HepG2 (cell line): ENCODE measurements at regions not wholly inside any gene's neighbourhood (a gene's known extent, or its start where the extent isn't known, plus 50 kb on each side); places are given as distances from the start of the nearest gene placed in this dataset.

Experiments used
- HIC2 ChIP-seq: sonication (generic); formaldehyde crosslinking; IDR thresholded peaks from 2 replicates; pipeline ENCODE4 v1.9.0; 2022; ENCODE audit warnings: low read depth, missing genetic modification reagents
- HNRNPUL1 ChIP-seq: fragments of 200-400 bp; formaldehyde crosslinking; IDR thresholded peaks from 2 replicates; pipeline ENCODE4 v1.6.1; 2017; ENCODE audit warnings: low read depth, mild to moderate bottlenecking, low read length, moderate library complexity
- RBAK ChIP-seq: sonication (generic); formaldehyde crosslinking; IDR thresholded peaks from 2 replicates; pipeline ENCODE4 v1.5.1; 2020; ENCODE audit warnings: mild to moderate bottlenecking, missing genetic modification reagents
- SKIL ChIP-seq: sonication (generic); formaldehyde crosslinking; IDR thresholded peaks from 2 replicates; pipeline ENCODE4 v1.8.0; 2022; ENCODE audit warnings: missing genetic modification reagents, mild to moderate bottlenecking, moderate library complexity, borderline replicate concordance
- XBP1 ChIP-seq: sonication (generic); formaldehyde crosslinking; IDR thresholded peaks from 2 replicates; pipeline ENCODE4 v1.5.0; 2020; ENCODE audit warnings: missing genetic modification reagents
- YEATS2 ChIP-seq: sonication (generic); formaldehyde crosslinking; IDR thresholded peaks from 2 replicates; pipeline ENCODE4 v1.4.0; 2020; ENCODE audit warnings: missing genetic modification reagents, borderline replicate concordance
- ZBTB37 ChIP-seq: sonication (generic); formaldehyde crosslinking; IDR thresholded peaks from 2 replicates; pipeline ENCODE4 v1.4.0; 2020; ENCODE audit warnings: mild to moderate bottlenecking, missing genetic modification reagents
- ZFP36 ChIP-seq: fragments of 150-350 bp; IDR thresholded peaks from 2 replicates; pipeline ENCODE4 v1.6.1; 2018; ENCODE audit warnings: borderline replicate concordance, low read length, low read depth; ENCODE audit not compliant: partially characterized antibody
- ZNF530 ChIP-seq: sonication (generic); formaldehyde crosslinking; IDR thresholded peaks from 2 replicates; pipeline ENCODE4 v1.5.0; 2020; ENCODE audit warnings: low read depth, mild to moderate bottlenecking, missing genetic modification reagents

GRCh38 chr13:76720821-76721220 is 165.4 kb downstream of the KCTD12 start (continued):
- TF ChIP-seq SKIL (CRISPR knock-in tag) (no peak), ZNF530 (no peak), RBAK (CRISPR knock-in tag) (no peak), ZFP36 (no peak), YEATS2 (CRISPR knock-in tag) (no peak), HIC2 (CRISPR knock-in tag) (no peak), XBP1 (CRISPR knock-in tag) (no peak), HNRNPUL1 (no peak), ZBTB37 (CRISPR knock-in tag) (no peak)
